ENCODE measurements at regions not wholly inside any gene's neighbourhood (a gene's known extent, or its start where the extent isn't known, plus 50 kb on each side); places are given as distances from the start of the nearest gene placed in this dataset.

DNA sequence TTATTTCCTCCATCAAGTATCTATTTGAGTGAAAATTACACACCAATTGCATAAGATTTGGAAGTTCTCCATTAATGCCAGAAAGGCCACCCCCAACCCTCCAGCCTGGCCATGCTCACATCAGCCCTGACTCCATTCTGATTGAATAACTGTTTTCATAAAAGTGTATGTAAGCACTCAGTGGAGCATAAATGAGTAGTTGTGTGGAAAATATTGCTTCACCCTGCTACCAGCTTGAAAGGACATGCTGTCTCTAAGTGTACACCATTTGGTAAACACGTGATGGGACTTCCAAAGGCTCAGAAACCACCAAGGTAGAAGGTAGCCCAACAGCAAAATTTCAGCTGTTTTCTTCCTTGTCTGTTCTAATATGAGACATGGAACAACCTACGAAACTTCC, 393.8 kb downstream of the ZNF385D start:
- Mint-ChIP-seq H3K36me3 (ENCODE audit: insufficient read depth, unreplicated experiment) (no peaks in the 10 kb centered on the region), H3K27ac (ENCODE audit: low read depth, unreplicated experiment) (no peak overlapping the region), H3K27me3 (ENCODE audit: insufficient read depth, unreplicated experiment) (no peaks in the 10 kb centered on the region), H3K4me1 (ENCODE audit: insufficient read depth, unreplicated experiment) (no peaks in the 10 kb centered on the region), H3K9me3 (ENCODE audit: unreplicated experiment) (no peaks in the 10 kb centered on the region), H3K4me3 (ENCODE audit: unreplicated experiment) (no peak overlapping the region)
- CTCF ChIA-PET: interaction anchor here (0.6 kb wide), 1 partner anchor 382 kb away, joined by 3 read pairs; no protein-coding TSS in a partner anchor
- POLR2A ChIA-PET: no interaction called here
- TF ChIP-seq, protein P1, sequence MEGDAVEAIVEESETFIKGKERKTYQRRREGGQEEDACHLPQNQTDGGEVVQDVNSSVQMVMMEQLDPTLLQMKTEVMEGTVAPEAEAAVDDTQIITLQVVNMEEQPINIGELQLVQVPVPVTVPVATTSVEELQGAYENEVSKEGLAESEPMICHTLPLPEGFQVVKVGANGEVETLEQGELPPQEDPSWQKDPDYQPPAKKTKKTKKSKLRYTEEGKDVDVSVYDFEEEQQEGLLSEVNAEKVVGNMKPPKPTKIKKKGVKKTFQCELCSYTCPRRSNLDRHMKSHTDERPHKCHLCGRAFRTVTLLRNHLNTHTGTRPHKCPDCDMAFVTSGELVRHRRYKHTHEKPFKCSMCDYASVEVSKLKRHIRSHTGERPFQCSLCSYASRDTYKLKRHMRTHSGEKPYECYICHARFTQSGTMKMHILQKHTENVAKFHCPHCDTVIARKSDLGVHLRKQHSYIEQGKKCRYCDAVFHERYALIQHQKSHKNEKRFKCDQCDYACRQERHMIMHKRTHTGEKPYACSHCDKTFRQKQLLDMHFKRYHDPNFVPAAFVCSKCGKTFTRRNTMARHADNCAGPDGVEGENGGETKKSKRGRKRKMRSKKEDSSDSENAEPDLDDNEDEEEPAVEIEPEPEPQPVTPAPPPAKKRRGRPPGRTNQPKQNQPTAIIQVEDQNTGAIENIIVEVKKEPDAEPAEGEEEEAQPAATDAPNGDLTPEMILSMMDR (IDR thresholded peaks at IDR 0.05; ENCODE audit: unreplicated experiment): no peak
- no peak for DNase-seq (ENCODE audit: unreplicated experiment)
- intact Hi-C loops (cut with micrococcal nuclease): no loop called here
- BruUV-seq (replicated peaks): no TSS peak

DNA sequence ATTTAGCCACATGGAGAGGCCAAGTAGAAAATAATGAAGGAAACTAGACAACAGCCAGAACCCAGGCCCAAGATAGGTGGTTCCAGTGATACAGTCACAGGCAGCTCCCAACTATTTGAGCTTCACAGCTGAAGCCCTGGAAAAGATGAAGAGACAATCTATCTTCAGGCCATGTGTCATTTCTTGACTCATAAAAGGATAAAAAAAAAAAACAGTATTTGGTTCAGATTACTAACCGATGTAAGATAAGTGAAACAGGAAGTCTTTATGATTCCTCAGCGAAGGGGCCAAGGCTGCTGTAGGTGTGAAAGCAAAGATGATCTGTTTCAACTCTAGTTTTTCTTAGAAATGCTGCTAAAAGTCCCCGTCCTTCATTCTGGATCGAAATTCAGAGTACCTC, 394.6 kb downstream of the ZNF385D start:
- intact Hi-C loops (cut with micrococcal nuclease): no loop called here
- TF ChIP-seq, protein P1 (IDR thresholded peaks at IDR 0.05; ENCODE audit: unreplicated experiment): no peak
- BruUV-seq (replicated peaks): no TSS peak
- no peaks in the 10 kb centered on the region for H3K36me3 Mint-ChIP-seq (ENCODE audit: insufficient read depth, unreplicated experiment)
- no peak for DNase-seq (ENCODE audit: unreplicated experiment)
- no peaks in the 10 kb centered on the region for H3K4me1 Mint-ChIP-seq (ENCODE audit: insufficient read depth, unreplicated experiment)
- no peaks in the 10 kb centered on the region for H3K27me3 Mint-ChIP-seq (ENCODE audit: insufficient read depth, unreplicated experiment)
- POLR2A ChIA-PET: no interaction called here
- H3K9me3 Mint-ChIP-seq (ENCODE audit: unreplicated experiment): no peaks in the 10 kb centered on the region
- H3K27ac Mint-ChIP-seq (ENCODE audit: low read depth, unreplicated experiment): no peak overlapping the region
- no peak overlapping the region for H3K4me3 Mint-ChIP-seq (ENCODE audit: unreplicated experiment)
- CTCF ChIA-PET: no interaction called here

DNA sequence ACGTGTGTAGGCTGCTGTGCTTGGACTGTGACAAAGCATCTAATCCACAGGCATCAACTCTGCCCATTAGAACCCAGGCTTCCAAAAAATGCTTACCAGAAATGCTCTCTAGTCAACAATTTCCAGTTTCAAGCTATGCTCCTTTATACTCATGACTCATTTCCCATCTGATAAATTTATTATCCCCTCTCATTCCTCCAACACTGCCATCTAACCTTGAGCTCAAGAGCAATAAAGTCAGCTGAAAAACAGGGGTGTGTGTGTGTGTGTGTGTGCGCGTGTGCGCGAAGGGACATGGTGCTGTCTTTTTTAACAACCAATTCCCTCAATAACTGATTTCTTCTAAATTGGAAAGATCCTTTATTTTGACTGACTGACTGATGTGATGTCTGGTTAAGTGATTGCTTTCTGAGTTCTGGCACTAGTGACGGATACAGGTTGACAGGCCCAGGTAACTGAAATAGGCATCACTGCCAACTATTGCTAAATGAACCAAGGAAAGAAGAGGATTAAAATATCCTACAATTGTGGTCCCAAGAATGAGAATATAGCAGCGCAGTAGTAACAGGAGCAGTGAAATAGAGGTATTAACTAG, 405.5 kb downstream of the ZNF385D start:
- Mint-ChIP-seq H3K27me3 (ENCODE audit: insufficient read depth, unreplicated experiment) (no peaks in the 10 kb centered on the region), H3K4me3 (ENCODE audit: unreplicated experiment) (no peak overlapping the region), H3K27ac (ENCODE audit: low read depth, unreplicated experiment) (no peak overlapping the region), H3K4me1 (ENCODE audit: insufficient read depth, unreplicated experiment) (no peaks in the 10 kb centered on the region), H3K36me3 (ENCODE audit: insufficient read depth, unreplicated experiment) (no peaks in the 10 kb centered on the region), H3K9me3 (ENCODE audit: unreplicated experiment) (no peaks in the 10 kb centered on the region)
- BruUV-seq (replicated peaks): no TSS peak
- TF ChIP-seq, protein P1 (IDR thresholded peaks at IDR 0.05; ENCODE audit: unreplicated experiment): no peak
- no peak for DNase-seq (ENCODE audit: unreplicated experiment)
- intact Hi-C loops (cut with micrococcal nuclease): no loop called here
- POLR2A ChIA-PET: interaction anchor here (0.7 to 1.2 kb wide), 2 partner anchors 9 to 54 kb away, joined by 3 read pairs; no protein-coding TSS in a partner anchor
- CTCF ChIA-PET: no interaction called here

DNA sequence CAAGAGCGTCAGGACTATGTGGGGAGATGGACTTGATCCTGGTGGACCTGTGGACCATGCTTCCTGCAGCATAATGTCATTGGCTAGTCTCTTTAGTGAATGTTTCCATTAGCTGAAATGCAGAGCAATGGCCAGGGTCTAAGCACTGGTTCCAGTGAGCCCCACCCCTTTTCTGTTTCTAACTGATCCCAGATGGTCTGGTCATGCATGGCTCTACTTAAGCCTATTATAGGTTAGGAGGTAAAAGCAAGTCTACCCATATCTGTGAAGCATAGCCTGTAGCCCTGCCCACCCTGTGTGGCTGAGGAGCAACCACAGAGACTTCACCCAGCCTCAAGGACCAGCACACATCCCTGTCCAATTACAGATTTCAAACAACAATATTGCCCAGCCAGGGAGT, 419.2 kb downstream of the ZNF385D start:
- H3K4me3 Mint-ChIP-seq (ENCODE audit: unreplicated experiment): no peak overlapping the region
- intact Hi-C loops (cut with micrococcal nuclease): no loop called here
- no peak overlapping the region for H3K27ac Mint-ChIP-seq (ENCODE audit: low read depth, unreplicated experiment)
- TF ChIP-seq, protein P1 (IDR thresholded peaks at IDR 0.05; ENCODE audit: unreplicated experiment): no peak
- no peaks in the 10 kb centered on the region for H3K27me3 Mint-ChIP-seq (ENCODE audit: insufficient read depth, unreplicated experiment)
- ChIA-PET POLR2A (interaction anchor here (0.7 kb wide), 1 partner anchor 325 kb away, joined by 3 read pairs; no protein-coding TSS in a partner anchor), CTCF (no interaction called here)
- no TSS peak for BruUV-seq (replicated peaks)
- peaks cover 23% of the 10 kb centered on the region for H3K4me1 Mint-ChIP-seq (ENCODE audit: insufficient read depth, unreplicated experiment)
- no peak for DNase-seq (ENCODE audit: unreplicated experiment)
- no peaks in the 10 kb centered on the region for H3K36me3 Mint-ChIP-seq (ENCODE audit: insufficient read depth, unreplicated experiment)
- no peaks in the 10 kb centered on the region for H3K9me3 Mint-ChIP-seq (ENCODE audit: unreplicated experiment)
